Bronchial epithelial cell (primary cell): ENCODE measurements at regions not wholly inside any gene's neighbourhood (a gene's known extent, or its start where the extent isn't known, plus 50 kb on each side); places are given as distances from the start of the nearest gene placed in this dataset.

Experiments used
- DNase-seq: peaks from one replicate; pipeline ENCODE4 v3.0.0-alpha.2; 2010; ENCODE audit warnings: low read depth
- FAIRE-seq: peaks from 2 replicates; lab custom pipeline; 2011; peaks lifted over from hg19 to GRCh38; lab: Jason Lieb, UNC
- H3K27me3 ChIP-seq: 2 replicates; pipeline ENCODE4 v1.5.1; 2011; ENCODE audit warnings: low read length; ENCODE audit not compliant: control insufficient read depth, insufficient read depth
- H3K36me3 ChIP-seq: 2 replicates; pipeline ENCODE4 v1.5.1; 2011; ENCODE audit warnings: low read length; ENCODE audit not compliant: control insufficient read depth, insufficient read depth
- H3K4me3 ChIP-seq: 2 replicates; pipeline ENCODE4 v1.5.1; 2011; ENCODE audit warnings: mild to moderate bottlenecking, low read depth, low read length, control low read depth
- TF ChIP-seq, protein P1 (sequence below): IDR thresholded peaks from 2 replicates; pipeline ENCODE4 v1.5.1; 2011; ENCODE audit warnings: mild to moderate bottlenecking, moderate library complexity, low read length, control low read depth, inconsistent platforms; ENCODE audit not compliant: insufficient read depth, severe bottlenecking

DNA sequence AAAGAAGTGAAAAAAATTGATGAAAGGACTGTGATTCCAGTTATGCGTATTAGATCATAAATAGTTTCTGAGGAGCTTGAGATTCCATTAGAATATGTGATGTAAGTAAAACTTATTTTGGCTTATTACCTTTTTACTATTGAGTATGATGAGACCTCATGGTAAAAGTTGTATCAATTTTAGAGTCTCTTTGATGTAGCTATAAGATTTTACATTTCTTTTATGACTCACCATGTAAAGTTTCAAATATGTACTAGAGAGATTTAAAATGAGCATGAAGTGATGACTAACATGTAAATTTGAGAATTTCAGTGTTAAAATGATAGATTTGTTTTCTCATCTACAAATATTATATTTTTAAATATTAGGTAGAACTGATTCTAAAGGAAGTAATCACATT lies 276.5 kb downstream of the OTUD1 start:
- FAIRE-seq, result no peak
- H3K27me3 ChIP-seq, result no peaks in the 10 kb centered on the region
- H3K4me3 ChIP-seq, result no peak overlapping the region
- no peaks in the 10 kb centered on the region for H3K36me3 ChIP-seq
- no peak for DNase-seq
- TF ChIP-seq, protein P1, sequence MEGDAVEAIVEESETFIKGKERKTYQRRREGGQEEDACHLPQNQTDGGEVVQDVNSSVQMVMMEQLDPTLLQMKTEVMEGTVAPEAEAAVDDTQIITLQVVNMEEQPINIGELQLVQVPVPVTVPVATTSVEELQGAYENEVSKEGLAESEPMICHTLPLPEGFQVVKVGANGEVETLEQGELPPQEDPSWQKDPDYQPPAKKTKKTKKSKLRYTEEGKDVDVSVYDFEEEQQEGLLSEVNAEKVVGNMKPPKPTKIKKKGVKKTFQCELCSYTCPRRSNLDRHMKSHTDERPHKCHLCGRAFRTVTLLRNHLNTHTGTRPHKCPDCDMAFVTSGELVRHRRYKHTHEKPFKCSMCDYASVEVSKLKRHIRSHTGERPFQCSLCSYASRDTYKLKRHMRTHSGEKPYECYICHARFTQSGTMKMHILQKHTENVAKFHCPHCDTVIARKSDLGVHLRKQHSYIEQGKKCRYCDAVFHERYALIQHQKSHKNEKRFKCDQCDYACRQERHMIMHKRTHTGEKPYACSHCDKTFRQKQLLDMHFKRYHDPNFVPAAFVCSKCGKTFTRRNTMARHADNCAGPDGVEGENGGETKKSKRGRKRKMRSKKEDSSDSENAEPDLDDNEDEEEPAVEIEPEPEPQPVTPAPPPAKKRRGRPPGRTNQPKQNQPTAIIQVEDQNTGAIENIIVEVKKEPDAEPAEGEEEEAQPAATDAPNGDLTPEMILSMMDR, result no peak

DNA sequence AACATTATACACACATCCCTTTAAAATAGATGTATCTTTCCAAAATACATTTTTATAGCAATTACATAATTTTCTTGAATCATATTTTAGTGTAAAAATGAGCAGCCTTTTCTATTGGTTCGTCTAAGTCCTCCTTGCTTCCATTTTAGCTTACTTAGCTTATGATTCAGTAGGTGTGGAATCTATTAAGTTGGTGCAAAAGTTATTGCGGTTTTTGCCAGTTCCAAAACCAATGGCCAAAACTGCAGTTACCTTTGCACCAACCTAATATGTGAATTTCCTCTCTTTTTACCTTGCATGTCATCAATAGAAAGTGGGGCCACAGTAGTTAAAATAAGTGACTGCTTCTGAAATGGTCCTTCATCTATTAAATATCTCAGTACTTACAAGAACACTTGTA lies 279.0 kb downstream of the OTUD1 start:
- Histone ChIP-seq H3K27me3 (no peaks in the 10 kb centered on the region), H3K36me3 (no peaks in the 10 kb centered on the region), H3K4me3 (no peak overlapping the region)
- DNase-seq (no peak), FAIRE-seq (no peak)
- TF ChIP-seq, protein P1, result no peak

DNA sequence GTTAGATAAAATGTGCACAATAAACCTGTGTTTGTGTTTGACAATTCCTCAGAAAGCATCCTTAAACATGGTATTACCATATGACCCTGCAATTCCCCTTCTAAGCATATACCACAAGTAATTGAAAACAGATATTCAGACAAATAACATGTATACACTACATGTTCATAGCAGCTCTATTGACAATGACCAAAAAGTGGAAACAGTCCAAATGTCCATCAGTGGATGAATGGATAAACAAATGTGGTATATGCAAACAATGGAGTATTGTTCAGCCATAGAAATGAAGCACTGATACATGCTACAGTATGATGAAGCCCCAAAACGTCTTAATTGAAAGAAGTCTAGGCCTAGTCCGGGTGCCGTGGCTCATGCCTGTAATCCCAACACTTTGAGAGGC lies 280.1 kb downstream of the OTUD1 start:
- FAIRE-seq (no peak), DNase-seq (no peak)
- TF ChIP-seq, protein P1, result no peak
- Histone ChIP-seq H3K27me3 (no peaks in the 10 kb centered on the region), H3K36me3 (no peaks in the 10 kb centered on the region), H3K4me3 (no peak overlapping the region)

DNA sequence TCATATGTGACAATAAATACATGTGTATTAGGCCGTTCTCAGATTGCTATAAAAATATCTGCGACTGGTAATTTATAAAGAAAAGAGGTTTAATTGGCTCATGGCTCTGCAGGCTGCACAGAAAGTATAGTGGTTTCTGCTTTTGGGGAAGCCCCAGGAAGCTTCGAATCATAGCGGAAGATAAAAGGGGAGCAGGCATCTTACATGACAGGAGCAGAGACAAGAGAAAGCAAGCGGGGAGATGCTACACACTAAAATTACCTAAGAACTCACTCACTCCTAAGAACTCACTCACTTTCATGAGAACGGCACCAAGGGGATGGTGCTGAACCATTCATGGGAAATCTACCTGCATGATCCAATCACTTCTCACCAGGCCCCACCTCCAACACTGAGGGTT lies 284.9 kb downstream of the OTUD1 start:
- no peak overlapping the region for H3K4me3 ChIP-seq
- no peak for DNase-seq
- FAIRE-seq, result no peak
- no peaks in the 10 kb centered on the region for H3K27me3 ChIP-seq
- no peaks in the 10 kb centered on the region for H3K36me3 ChIP-seq
- TF ChIP-seq, protein P1, result no peak

DNA sequence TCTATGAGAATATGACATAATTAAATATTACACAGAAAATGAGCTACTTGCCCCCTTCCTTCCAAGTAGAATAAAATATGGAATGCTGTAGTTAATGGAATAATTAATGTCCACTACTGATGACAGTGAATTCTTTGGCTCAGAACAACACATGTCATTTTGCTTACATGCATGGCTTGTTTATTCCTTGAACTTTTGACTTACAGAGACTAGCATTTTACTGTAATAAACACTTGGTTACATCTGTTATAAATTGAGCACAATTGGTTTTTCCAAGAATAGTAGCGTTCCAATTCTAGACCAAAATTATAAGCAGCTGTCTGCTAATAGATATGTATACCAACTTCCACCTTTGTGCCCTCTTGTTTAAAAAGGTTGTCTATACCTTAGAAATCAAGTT lies 286.7 kb downstream of the OTUD1 start:
- no peaks in the 10 kb centered on the region for H3K36me3 ChIP-seq
- H3K27me3 ChIP-seq, result no peaks in the 10 kb centered on the region
- FAIRE-seq (no peak), DNase-seq (no peak)
- TF ChIP-seq, protein P1, result no peak
- no peak overlapping the region for H3K4me3 ChIP-seq

DNA sequence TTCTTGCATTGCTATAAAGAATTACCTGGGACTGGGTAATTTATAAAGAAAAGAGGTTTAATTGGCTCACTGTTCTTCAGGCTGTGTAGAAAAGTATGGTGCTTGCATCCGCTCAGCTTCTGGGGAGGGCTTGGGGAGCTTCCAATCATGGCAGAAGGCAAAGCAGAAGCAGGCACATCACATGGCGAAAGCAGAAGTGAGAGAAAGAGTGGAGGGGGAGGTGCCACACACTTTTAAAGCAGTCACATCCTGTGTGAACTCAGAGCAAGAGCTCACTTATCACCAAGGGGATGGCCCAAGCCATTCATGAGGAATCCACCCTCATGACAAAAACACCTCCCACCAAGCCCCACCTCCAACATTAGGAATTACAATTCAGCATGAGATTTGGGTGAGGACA lies 303.5 kb downstream of the OTUD1 start:
- TF ChIP-seq, protein P1, result no peak
- DNase-seq (no peak), FAIRE-seq (no peak)
- Histone ChIP-seq H3K4me3 (no peak overlapping the region), H3K27me3 (no peaks in the 10 kb centered on the region), H3K36me3 (no peaks in the 10 kb centered on the region)
